H1 (cell line): ENCODE measurements at regions not wholly inside any gene's neighbourhood (a gene's known extent, or its start where the extent isn't known, plus 50 kb on each side); places are given as distances from the start of the nearest gene placed in this dataset.

Experiments
- CTCF ChIA-PET: fragments of 300-600 bp; sonication (Branson Sonifier 250); formaldehyde crosslinking; loops from one replicate; lab custom pipeline; 2021; ENCODE audit not compliant: partially characterized antibody; lab: Charles Lee
- POLR2A ChIA-PET: fragments of 300-600 bp; sonication (Branson Sonifier 250); formaldehyde crosslinking; loops from one replicate; lab custom pipeline; 2021; ENCODE audit warnings: inconsistent platforms; ENCODE audit not compliant: partially characterized antibody; lab: Charles Lee
- DNase-seq, 2 experiments: peaks; one replicate each; pipeline versions ENCODE4 v3.0.0 to v3.0.0-alpha.2; 2010 to 2022; ENCODE audit warnings: low spot score in 2 of 2, low read depth in 1 of 2, mixed read lengths in 1 of 2
- FAIRE-seq: peaks from 2 replicates; lab custom pipeline; 2011; peaks lifted over from hg19 to GRCh38; lab: Jason Lieb, UNC
- H2AFZ ChIP-seq: 2 replicates; pipeline ENCODE4 v1.8.1; 2012; ENCODE audit warnings: low read length, inconsistent platforms
- H2AK5ac ChIP-seq: 2 replicates; pipeline ENCODE4 v1.6.1; 2013; ENCODE audit warnings: low read depth, low read length
- H2BK120ac ChIP-seq: replicated peaks from 2 replicates; pipeline ENCODE3; 2013; ENCODE audit warnings: low read depth, low read length, inconsistent platforms
- H2BK12ac ChIP-seq: 2 replicates; pipeline ENCODE4 v1.6.1; 2013; ENCODE audit warnings: low read depth, low read length
- H2BK15ac ChIP-seq: 2 replicates; pipeline ENCODE4 v1.6.1; 2013; ENCODE audit warnings: low read length
- H2BK20ac ChIP-seq: 2 replicates; pipeline ENCODE4 v1.6.1; 2013; ENCODE audit warnings: low read length
- H2BK5ac ChIP-seq: 2 replicates; pipeline ENCODE4 v1.6.1; 2013; ENCODE audit warnings: low read depth, low read length
- H3K14ac ChIP-seq: 2 replicates; pipeline ENCODE4 v1.6.1; 2013; ENCODE audit warnings: inconsistent platforms; ENCODE audit not compliant: insufficient read length
- H3K18ac ChIP-seq: 2 replicates; pipeline ENCODE4 v1.6.1; 2013; ENCODE audit warnings: low read length; ENCODE audit errors: extremely low read depth
- H3K23ac ChIP-seq: 2 replicates; pipeline ENCODE4 v1.6.1; 2013; ENCODE audit warnings: inconsistent platforms; ENCODE audit not compliant: insufficient read length
- H3K23me2 ChIP-seq: 2 replicates; pipeline ENCODE4 v1.6.1; 2013; ENCODE audit warnings: low read depth, low read length
- H3K27ac ChIP-seq: 2 replicates; pipeline ENCODE4 v1.6.1; 2011; ENCODE audit warnings: low read depth, low read length, inconsistent platforms
- H3K27me3 ChIP-seq, 4 experiments: replicated peaks in 1 of 4; 1 replicate in 1 of 4; 2 replicates in 3 of 4; pipeline versions ENCODE4 v1.6.1 to v1.8.1; 2011 to 2013; ENCODE audit warnings: low read length in 3 of 4, mild to moderate bottlenecking in 3 of 4, inconsistent platforms in 2 of 4, mixed read lengths in 2 of 4, moderate library complexity in 1 of 4; ENCODE audit not compliant: control insufficient read depth in 3 of 4, insufficient read depth in 3 of 4; ENCODE audit errors: extremely low read depth in 1 of 4
- H3K36me3 ChIP-seq, 4 experiments: 2 replicates each; pipeline versions ENCODE4 v1.6.1 to v1.8.1; 2011 to 2013; ENCODE audit warnings: mild to moderate bottlenecking in 4 of 4, low read length in 3 of 4, moderate library complexity in 2 of 4, control low read depth in 1 of 4, inconsistent platforms in 1 of 4; ENCODE audit not compliant: insufficient read depth in 4 of 4, control insufficient read depth in 2 of 4
- H3K4ac ChIP-seq: replicated peaks from 2 replicates; pipeline ENCODE3; 2013; ENCODE audit warnings: low read length, low read depth, mixed read lengths, inconsistent platforms; ENCODE audit not compliant: insufficient read length
- H3K4me1 ChIP-seq, 4 experiments: replicated peaks in 1 of 4; 1 replicate in 1 of 4; 2 replicates in 3 of 4; pipeline versions ENCODE4 v1.6.1 to v1.8.1; 2011 to 2013; ENCODE audit warnings: low read length in 3 of 4, inconsistent platforms in 2 of 4, mixed read lengths in 1 of 4; ENCODE audit not compliant: insufficient read depth in 4 of 4, control insufficient read depth in 3 of 4
- H3K4me2 ChIP-seq, 2 experiments: 2 replicates each; pipeline versions ENCODE4 v1.6.1 to v1.8.1; 2011 to 2013; ENCODE audit warnings: low read depth in 2 of 2, low read length in 2 of 2, control low read depth in 1 of 2, inconsistent platforms in 1 of 2, mild to moderate bottlenecking in 1 of 2; ENCODE audit not compliant: insufficient read depth in 1 of 2
- H3K4me3 ChIP-seq, 4 experiments: fragments of 200-600, 300-600 bp in 1 of 4; sonication (generic), shearing (Covaris generic), sonication (Bioruptor Twin) in 1 of 4; 2 replicates each; pipeline versions ENCODE4 v1.5.1 to v1.8.1; 2011 to 2016; ENCODE audit warnings: low read length in 4 of 4, low read depth in 3 of 4, control low read depth in 2 of 4, inconsistent platforms in 2 of 4, mild to moderate bottlenecking in 2 of 4, mixed read lengths in 1 of 4, moderate library complexity in 1 of 4; ENCODE audit not compliant: insufficient read depth in 2 of 4; ENCODE audit errors: extremely low read depth in 1 of 4
- H3K56ac ChIP-seq: replicated peaks from 2 replicates; pipeline ENCODE3; 2013; ENCODE audit warnings: low read depth, mild to moderate bottlenecking, mixed read lengths, low read length, inconsistent platforms; ENCODE audit not compliant: insufficient read length
- H3K79me1 ChIP-seq: 2 replicates; pipeline ENCODE4 v1.6.1; 2013; ENCODE audit warnings: low read depth, low read length, control low read depth
- H3K79me2 ChIP-seq, 2 experiments: 2 replicates each; pipeline versions ENCODE4 v1.6.1 to v1.8.1; 2012 to 2013; ENCODE audit warnings: low read length in 2 of 2, mild to moderate bottlenecking in 2 of 2, inconsistent platforms in 1 of 2; ENCODE audit not compliant: insufficient read depth in 2 of 2, control insufficient read depth in 1 of 2
- H3K9ac ChIP-seq, 4 experiments: replicated peaks in 1 of 4; 1 replicate in 1 of 4; 2 replicates in 3 of 4; pipeline versions ENCODE4 v1.6.1 to v1.8.1; 2011 to 2013; ENCODE audit warnings: low read depth in 3 of 4, low read length in 3 of 4, control low read depth in 2 of 4, mild to moderate bottlenecking in 2 of 4, moderate library complexity in 2 of 4, inconsistent platforms in 1 of 4; ENCODE audit errors: extremely low read depth in 1 of 4
- H3K9me3 ChIP-seq, 2 experiments: 2 replicates each; pipeline versions ENCODE4 v1.6.1 to v1.8.1; 2012 to 2013; ENCODE audit warnings: mild to moderate bottlenecking in 2 of 2, moderate library complexity in 2 of 2, control low read depth in 1 of 2, inconsistent platforms in 1 of 2, low read depth in 1 of 2, low read length in 1 of 2, mixed read lengths in 1 of 2; ENCODE audit not compliant: insufficient read depth in 2 of 2
- H4K20me1 ChIP-seq, 2 experiments: replicated peaks in 1 of 2; 2 replicates each; pipeline versions ENCODE3 to v1.8.1; 2011 to 2013; ENCODE audit warnings: inconsistent platforms in 2 of 2, low read length in 2 of 2, mild to moderate bottlenecking in 1 of 2; ENCODE audit not compliant: insufficient read depth in 2 of 2, control insufficient read depth in 1 of 2
- H4K5ac ChIP-seq: 2 replicates; pipeline ENCODE4 v1.6.1; 2013; ENCODE audit warnings: low read length, low read depth, mixed read lengths, inconsistent platforms; ENCODE audit not compliant: insufficient read length
- H4K8ac ChIP-seq: 2 replicates; pipeline ENCODE4 v1.8.0; 2013; ENCODE audit warnings: mild to moderate bottlenecking, moderate library complexity, low read length, inconsistent platforms; ENCODE audit not compliant: insufficient read depth; ENCODE audit errors: extremely low read depth
- H4K91ac ChIP-seq: replicated peaks from 2 replicates; pipeline ENCODE3; 2013; ENCODE audit warnings: low read length, mixed read lengths, inconsistent platforms; ENCODE audit not compliant: insufficient read length
- BCL11A ChIP-seq, 2 experiments: IDR thresholded peaks; one replicate each; pipeline ENCODE4 v1.6.1; 2011; ENCODE audit warnings: low read depth in 2 of 2, low read length in 2 of 2, mild to moderate bottlenecking in 2 of 2
- GABPA ChIP-seq: IDR thresholded peaks from 2 replicates; pipeline ENCODE4 v1.6.1; 2011; ENCODE audit warnings: mild to moderate bottlenecking, low read length, moderate library complexity, borderline replicate concordance; ENCODE audit not compliant: insufficient read depth
- PHF8 ChIP-seq: fragments of 200-600 bp; sonication (generic); conservative IDR thresholded peaks from 2 replicates; pipeline ENCODE4 v1.7.1; 2012; ENCODE audit warnings: low read depth, mild to moderate bottlenecking, inconsistent platforms, low read length, moderate library complexity
- TAF1 ChIP-seq: IDR thresholded peaks from 2 replicates; pipeline ENCODE4 v1.6.1; 2011; ENCODE audit warnings: mild to moderate bottlenecking, low read depth, low read length
- WGBS, 2 experiments: shearing (Covaris generic) in 1 of 2; methylation state at CpG; one replicate each; pipeline versions ENCODE4 v1.1.6 to v1.1.7; 2013 to 2015; ENCODE audit warnings: low lambda C conversion rate in 2 of 2, mixed read lengths in 2 of 2, inconsistent platforms in 1 of 2, low coverage in 1 of 2, missing lambda C conversion rate in 1 of 2; ENCODE audit not compliant: insufficient replicate concordance in 2 of 2, insufficient coverage in 1 of 2, insufficient read length in 1 of 2; ENCODE audit errors: extremely low coverage in 1 of 2, missing lambda C conversion rate in 1 of 2; 5-methylcytosine and 5-hydroxymethylcytosine counted together
- TF ChIP-seq, protein P1 (sequence below): IDR thresholded peaks from 2 replicates; pipeline ENCODE4 v1.6.1; 2011; ENCODE audit warnings: low read depth, mild to moderate bottlenecking, low read length; ENCODE audit not compliant: insufficient read depth
- TF ChIP-seq, protein P2 (sequence below), 3 experiments: IDR thresholded peaks; 1 replicate in 2 of 3; 2 replicates in 1 of 3; pipeline versions ENCODE4 v1.5.1 to v1.6.1; 2011; ENCODE audit warnings: low read length in 3 of 3, mild to moderate bottlenecking in 3 of 3, inconsistent platforms in 2 of 3, low read depth in 1 of 3, moderate library complexity in 1 of 3; ENCODE audit not compliant: insufficient read depth in 1 of 3; ENCODE audit errors: control extremely low read depth in 1 of 3
- TF ChIP-seq, protein P3 (sequence below): IDR thresholded peaks from 2 replicates; pipeline ENCODE4 v1.6.1; 2012; ENCODE audit warnings: inconsistent platforms
- TF ChIP-seq, protein P4 (sequence below): IDR thresholded peaks from 2 replicates; pipeline ENCODE4 v1.6.1; 2012; ENCODE audit warnings: inconsistent platforms

DNA sequence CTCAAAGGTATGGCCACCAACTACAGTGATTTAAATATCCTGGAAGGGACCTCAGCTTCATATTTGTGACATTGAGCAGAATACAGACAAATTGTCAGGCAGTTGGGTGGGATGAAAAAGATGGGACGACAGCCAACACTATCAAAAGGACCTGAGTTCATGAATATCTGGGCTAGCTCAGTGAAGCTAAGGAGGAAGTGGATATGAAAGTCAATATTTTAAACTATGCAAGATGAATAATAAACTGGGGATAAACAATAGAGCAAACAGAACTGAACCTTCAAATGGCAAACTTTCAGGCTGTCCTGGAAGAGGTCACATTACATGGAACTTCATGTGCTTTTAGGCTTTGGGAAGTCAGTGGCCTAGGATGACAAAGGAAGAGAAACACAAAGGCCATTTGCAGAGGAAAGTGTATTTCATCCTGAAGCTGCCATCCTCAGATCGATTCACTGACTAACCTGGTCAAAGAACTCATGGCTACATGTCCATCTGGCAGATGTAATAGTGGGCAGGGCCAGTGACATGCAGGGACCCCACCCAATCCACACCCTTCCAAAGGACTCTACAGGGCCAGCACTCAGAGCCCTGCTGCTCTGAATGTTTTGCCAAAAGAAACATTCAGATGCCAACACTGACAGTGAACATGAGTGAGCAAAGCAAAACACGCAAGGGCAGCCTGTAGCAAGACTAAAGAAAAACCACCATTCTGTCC is 175.7 kb downstream of the ETAA1 start:
- Histone ChIP-seq H2AK5ac (no peak overlapping the region), H3K14ac (no peak overlapping the region), H4K91ac (no peak overlapping the region), H3K23me2 (no peaks in the 10 kb centered on the region), H4K8ac (no peak overlapping the region), H2AFZ (no peak overlapping the region), H3K4me1 (no peaks in the 10 kb centered on the region), H4K20me1 (no peaks in the 10 kb centered on the region), H3K4ac (no peak overlapping the region), H3K23ac (no peak overlapping the region), H3K79me1 (no peaks in the 10 kb centered on the region), H3K4me2 (no peak overlapping the region), H4K5ac (no peak overlapping the region), H3K36me3 (no peaks in the 10 kb centered on the region), H3K9me3 (no peaks in the 10 kb centered on the region), H3K18ac (no peak overlapping the region), H3K9ac (no peak overlapping the region), H2BK5ac (no peak overlapping the region), H3K56ac (no peak overlapping the region), H2BK120ac (no peak overlapping the region), H2BK20ac (no peak overlapping the region), H2BK12ac (no peak overlapping the region), H3K79me2 (no peaks in the 10 kb centered on the region), H3K27me3 (no peaks in the 10 kb centered on the region), H2BK15ac (no peak overlapping the region), H3K4me3 (no peak overlapping the region), H3K27ac (no peak overlapping the region)
- FAIRE-seq (no peak), DNase-seq (no peak)
- WGBS, 2 experiments: 77% methylated on average over 3 of the region's 3 CpGs; no CpG with 5 or more reads in 1 of the 2 experiments
- ChIA-PET CTCF (interaction anchor here (1.1 to 1.2 kb wide), 2 partner anchors 9 to 20 kb away, joined by 3 to 4 read pairs; no protein-coding TSS in a partner anchor), POLR2A (no interaction called here)
- TF ChIP-seq, protein P1, sequence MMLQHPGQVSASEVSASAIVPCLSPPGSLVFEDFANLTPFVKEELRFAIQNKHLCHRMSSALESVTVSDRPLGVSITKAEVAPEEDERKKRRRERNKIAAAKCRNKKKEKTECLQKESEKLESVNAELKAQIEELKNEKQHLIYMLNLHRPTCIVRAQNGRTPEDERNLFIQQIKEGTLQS: no peak
- TF ChIP-seq, protein P2, sequence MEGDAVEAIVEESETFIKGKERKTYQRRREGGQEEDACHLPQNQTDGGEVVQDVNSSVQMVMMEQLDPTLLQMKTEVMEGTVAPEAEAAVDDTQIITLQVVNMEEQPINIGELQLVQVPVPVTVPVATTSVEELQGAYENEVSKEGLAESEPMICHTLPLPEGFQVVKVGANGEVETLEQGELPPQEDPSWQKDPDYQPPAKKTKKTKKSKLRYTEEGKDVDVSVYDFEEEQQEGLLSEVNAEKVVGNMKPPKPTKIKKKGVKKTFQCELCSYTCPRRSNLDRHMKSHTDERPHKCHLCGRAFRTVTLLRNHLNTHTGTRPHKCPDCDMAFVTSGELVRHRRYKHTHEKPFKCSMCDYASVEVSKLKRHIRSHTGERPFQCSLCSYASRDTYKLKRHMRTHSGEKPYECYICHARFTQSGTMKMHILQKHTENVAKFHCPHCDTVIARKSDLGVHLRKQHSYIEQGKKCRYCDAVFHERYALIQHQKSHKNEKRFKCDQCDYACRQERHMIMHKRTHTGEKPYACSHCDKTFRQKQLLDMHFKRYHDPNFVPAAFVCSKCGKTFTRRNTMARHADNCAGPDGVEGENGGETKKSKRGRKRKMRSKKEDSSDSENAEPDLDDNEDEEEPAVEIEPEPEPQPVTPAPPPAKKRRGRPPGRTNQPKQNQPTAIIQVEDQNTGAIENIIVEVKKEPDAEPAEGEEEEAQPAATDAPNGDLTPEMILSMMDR (IDR thresholded peaks at IDR 0.05; ENCODE audit: control extremely low read depth in 1 of 3, insufficient read depth in 1 of 3, low read depth in 1 of 3, low read length in 3 of 3): no peak
- TF ChIP-seq PHF8: no peak
- TF ChIP-seq, protein P3, sequence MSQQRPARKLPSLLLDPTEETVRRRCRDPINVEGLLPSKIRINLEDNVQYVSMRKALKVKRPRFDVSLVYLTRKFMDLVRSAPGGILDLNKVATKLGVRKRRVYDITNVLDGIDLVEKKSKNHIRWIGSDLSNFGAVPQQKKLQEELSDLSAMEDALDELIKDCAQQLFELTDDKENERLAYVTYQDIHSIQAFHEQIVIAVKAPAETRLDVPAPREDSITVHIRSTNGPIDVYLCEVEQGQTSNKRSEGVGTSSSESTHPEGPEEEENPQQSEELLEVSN: no peak
- TF ChIP-seq BCL11A (IDR thresholded peaks at IDR 0.05; ENCODE audit: low read depth in 2 of 2, low read length in 2 of 2): no peak
- TF ChIP-seq TAF1: no peak
- TF ChIP-seq, protein P4, sequence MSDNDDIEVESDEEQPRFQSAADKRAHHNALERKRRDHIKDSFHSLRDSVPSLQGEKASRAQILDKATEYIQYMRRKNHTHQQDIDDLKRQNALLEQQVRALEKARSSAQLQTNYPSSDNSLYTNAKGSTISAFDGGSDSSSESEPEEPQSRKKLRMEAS: no peak
- TF ChIP-seq GABPA: no peak
